CD8-positive, alpha-beta memory T cell (primary cell): ENCODE measurements at regions not wholly inside any gene's neighbourhood (a gene's known extent, or its start where the extent isn't known, plus 50 kb on each side); places are given as distances from the start of the nearest gene placed in this dataset.

Experiments used
- CTCF ChIA-PET: fragments of 350-600 bp; sonication (Branson Sonifier 250); formaldehyde crosslinking; loops from one replicate; lab custom pipeline; 2021; ENCODE audit warnings: antibody characterized with exemption; lab: Charles Lee
- POLR2A ChIA-PET: fragments of 350-600 bp; sonication (Branson Sonifier 250); formaldehyde crosslinking; loops from one replicate; lab custom pipeline; 2021; ENCODE audit warnings: antibody characterized with exemption; lab: Charles Lee
- DNase-seq, 5 donors: peaks; one replicate each; pipeline versions ENCODE4 v3.0.0 to v3.0.0-alpha.2; 2020 to 2022; ENCODE audit warnings: mixed read lengths in 1 of 5
- H3K27ac ChIP-seq: one replicate; pipeline ENCODE4 v1.7.0; 2013; ENCODE audit warnings: low read depth, mild to moderate bottlenecking, low read length, moderate library complexity
- H3K27me3 ChIP-seq: 2 replicates; pipeline ENCODE4 v1.7.0; 2013; ENCODE audit warnings: low read length, mild to moderate bottlenecking; ENCODE audit not compliant: insufficient read depth, poor library complexity, severe bottlenecking
- H3K36me3 ChIP-seq: 2 replicates; pipeline ENCODE4 v1.7.0; 2013; ENCODE audit warnings: mild to moderate bottlenecking, low read length, moderate library complexity; ENCODE audit not compliant: insufficient read depth
- H3K4me1 ChIP-seq: 2 replicates; pipeline ENCODE4 v1.7.0; 2013; ENCODE audit warnings: mild to moderate bottlenecking, low read length, moderate library complexity; ENCODE audit not compliant: insufficient read depth
- H3K4me3 ChIP-seq: 2 replicates; pipeline ENCODE4 v1.7.0; 2013; ENCODE audit warnings: mild to moderate bottlenecking, low read length
- H3K9me3 ChIP-seq: 2 replicates; pipeline ENCODE4 v1.7.0; 2013; ENCODE audit warnings: mild to moderate bottlenecking, low read length
- H3K27ac Mint-ChIP-seq, 8 donors: one replicate each; pipeline ENCODE4 v1.8.0; 2020 to 2021; ENCODE audit warnings: mixed read lengths in 8 of 8, mild to moderate bottlenecking in 6 of 8, inconsistent platforms in 3 of 8, moderate library complexity in 3 of 8
- H3K27me3 Mint-ChIP-seq, 2 donors: one replicate each; pipeline ENCODE4 v1.8.0; 2020 to 2021; ENCODE audit warnings: mixed read lengths in 2 of 2, mild to moderate bottlenecking in 1 of 2, moderate library complexity in 1 of 2
- H3K36me3 Mint-ChIP-seq, 3 donors: one replicate each; pipeline ENCODE4 v1.8.0; 2020 to 2021; ENCODE audit warnings: mixed read lengths in 3 of 3, inconsistent platforms in 1 of 3, mild to moderate bottlenecking in 1 of 3
- H3K4me1 Mint-ChIP-seq, 3 donors: one replicate each; pipeline ENCODE4 v1.8.0; 2020 to 2021; ENCODE audit warnings: mixed read lengths in 3 of 3, inconsistent platforms in 1 of 3, mild to moderate bottlenecking in 1 of 3
- H3K4me3 Mint-ChIP-seq, 7 donors: one replicate each; pipeline ENCODE4 v1.8.0; 2020 to 2021; ENCODE audit warnings: mixed read lengths in 7 of 7, mild to moderate bottlenecking in 6 of 7, moderate library complexity in 4 of 7, inconsistent platforms in 2 of 7
- H3K9me3 Mint-ChIP-seq, 5 donors: one replicate each; pipeline ENCODE4 v1.8.0; 2020 to 2022; ENCODE audit warnings: mixed read lengths in 5 of 5, mild to moderate bottlenecking in 3 of 5, moderate library complexity in 2 of 5, inconsistent platforms in 1 of 5

- Histone ChIP-seq H3K4me1 (no peaks in the 10 kb centered on the region), H3K9me3 (no peaks in the 10 kb centered on the region), H3K27me3 (no peaks in the 10 kb centered on the region), H3K27ac (no peak overlapping the region), H3K4me3 (no peak overlapping the region), H3K36me3 (no peaks in the 10 kb centered on the region)
- Mint-ChIP-seq H3K4me1 (no peaks in the 10 kb centered on the region), H3K27me3 (no peaks in the 10 kb centered on the region), H3K36me3 (no peaks in the 10 kb centered on the region), H3K27ac (no peak overlapping the region), H3K9me3 (no peaks in the 10 kb centered on the region), H3K4me3 (no peak overlapping the region)
- POLR2A ChIA-PET, result no interaction called here
- DNase-seq, result no peak
- CTCF ChIA-PET, result no interaction called here
Measured at GRCh38 chr1:214927796-214928195, 154.7 kb upstream of the KCNK2 start.

GRCh38 chr1:214928574-214928973, 154.0 kb upstream of the KCNK2 start:
- Histone ChIP-seq H3K4me3 (no peak overlapping the region), H3K9me3 (no peaks in the 10 kb centered on the region), H3K4me1 (no peaks in the 10 kb centered on the region), H3K27me3 (no peaks in the 10 kb centered on the region), H3K36me3 (no peaks in the 10 kb centered on the region), H3K27ac (no peak overlapping the region)
- no peak overlapping the region for H3K27ac Mint-ChIP-seq
- no peaks in the 10 kb centered on the region for H3K27me3 Mint-ChIP-seq
- no peak overlapping the region for H3K4me3 Mint-ChIP-seq
- DNase-seq, result no peak
- H3K4me1 Mint-ChIP-seq, result no peaks in the 10 kb centered on the region
- H3K36me3 Mint-ChIP-seq, result no peaks in the 10 kb centered on the region
- CTCF ChIA-PET, result no interaction called here
- POLR2A ChIA-PET, result no interaction called here
- no peaks in the 10 kb centered on the region for H3K9me3 Mint-ChIP-seq

GRCh38 chr1:214933375-214933774, 149.2 kb upstream of the KCNK2 start:
- no peaks in the 10 kb centered on the region for H3K27me3 Mint-ChIP-seq
- CTCF ChIA-PET, result no interaction called here

GRCh38 chr1:214934045-214934444, 148.5 kb upstream of the KCNK2 start:
- Mint-ChIP-seq H3K36me3 (no peaks in the 10 kb centered on the region), H3K9me3 (peaks cover 0 to 4% (median 0%) of the 10 kb centered on the region in 5 donors), H3K4me3 (no peak overlapping the region), H3K27me3 (no peaks in the 10 kb centered on the region), H3K27ac (no peak overlapping the region), H3K4me1 (no peaks in the 10 kb centered on the region)
- no peaks in the 10 kb centered on the region for H3K36me3 ChIP-seq
- H3K27ac ChIP-seq, result no peak overlapping the region
- CTCF ChIA-PET, result no interaction called here
- H3K4me3 ChIP-seq, result no peak overlapping the region
- no peaks in the 10 kb centered on the region for H3K27me3 ChIP-seq
- no peaks in the 10 kb centered on the region for H3K4me1 ChIP-seq
- POLR2A ChIA-PET, result no interaction called here
- H3K9me3 ChIP-seq, result no peaks in the 10 kb centered on the region
- no peak for DNase-seq

More at GRCh38 chr1:214933375-214933774, 149.2 kb upstream of the KCNK2 start:
- no peak overlapping the region for H3K27ac ChIP-seq
- no peaks in the 10 kb centered on the region for H3K36me3 ChIP-seq
- POLR2A ChIA-PET, result no interaction called here
- no peaks in the 10 kb centered on the region for H3K36me3 Mint-ChIP-seq
- H3K27me3 ChIP-seq, result no peaks in the 10 kb centered on the region
- H3K9me3 Mint-ChIP-seq, result peaks cover 0 to 4% (median 0%) of the 10 kb centered on the region in 5 donors
- no peaks in the 10 kb centered on the region for H3K4me1 ChIP-seq
- H3K4me1 Mint-ChIP-seq, result no peaks in the 10 kb centered on the region
- no peak for DNase-seq
- no peak overlapping the region for H3K27ac Mint-ChIP-seq
- H3K4me3 Mint-ChIP-seq, result no peak overlapping the region
- H3K4me3 ChIP-seq, result no peak overlapping the region
- H3K9me3 ChIP-seq, result no peaks in the 10 kb centered on the region

- DNase-seq, result no peak
- Mint-ChIP-seq H3K4me1 (no peaks in the 10 kb centered on the region), H3K9me3 (peaks cover 0 to 7% (median 0%) of the 10 kb centered on the region in 5 donors), H3K4me3 (no peak overlapping the region), H3K27me3 (no peaks in the 10 kb centered on the region), H3K27ac (no peak overlapping the region), H3K36me3 (no peaks in the 10 kb centered on the region)
- no peak overlapping the region for H3K4me3 ChIP-seq
- POLR2A ChIA-PET, result no interaction called here
- H3K9me3 ChIP-seq, result no peaks in the 10 kb centered on the region
- no peaks in the 10 kb centered on the region for H3K4me1 ChIP-seq
- CTCF ChIA-PET, result no interaction called here
- H3K27ac ChIP-seq, result no peak overlapping the region
- H3K27me3 ChIP-seq, result no peaks in the 10 kb centered on the region
- no peaks in the 10 kb centered on the region for H3K36me3 ChIP-seq
Measured at GRCh38 chr1:214935258-214935657, 147.3 kb upstream of the KCNK2 start.

GRCh38 chr1:214939180-214939579, 143.4 kb upstream of the KCNK2 start:
- no peak overlapping the region for H3K27ac ChIP-seq
- H3K27me3 ChIP-seq, result no peaks in the 10 kb centered on the region
- H3K4me3 ChIP-seq, result no peak overlapping the region
- H3K4me1 ChIP-seq, result no peaks in the 10 kb centered on the region
- H3K36me3 ChIP-seq, result no peaks in the 10 kb centered on the region
- no peaks in the 10 kb centered on the region for H3K27me3 Mint-ChIP-seq
- peaks cover 0 to 7% (median 0%) of the 10 kb centered on the region in 5 donors for H3K9me3 Mint-ChIP-seq
- H3K9me3 ChIP-seq, result no peaks in the 10 kb centered on the region
- CTCF ChIA-PET, result no interaction called here
- H3K4me3 Mint-ChIP-seq, result no peak overlapping the region
- POLR2A ChIA-PET, result no interaction called here
- no peak overlapping the region for H3K27ac Mint-ChIP-seq
- no peaks in the 10 kb centered on the region for H3K4me1 Mint-ChIP-seq
- DNase-seq, result no peak
- no peaks in the 10 kb centered on the region for H3K36me3 Mint-ChIP-seq

GRCh38 chr1:214941061-214941460, 141.5 kb upstream of the KCNK2 start:
- H3K36me3 Mint-ChIP-seq, result no peaks in the 10 kb centered on the region
- CTCF ChIA-PET, result no interaction called here

GRCh38 chr1:214943054-214943453, 139.5 kb upstream of the KCNK2 start:
- H3K27ac ChIP-seq, result no peak overlapping the region
- H3K4me1 ChIP-seq, result no peaks in the 10 kb centered on the region
- no peak for DNase-seq
- no peak overlapping the region for H3K4me3 Mint-ChIP-seq
- peaks cover 0 to 7% (median 2%) of the 10 kb centered on the region in 5 donors for H3K9me3 Mint-ChIP-seq
- no peaks in the 10 kb centered on the region for H3K27me3 Mint-ChIP-seq
- H3K27ac Mint-ChIP-seq, result no peak overlapping the region
- H3K4me3 ChIP-seq, result no peak overlapping the region
- H3K36me3 ChIP-seq, result no peaks in the 10 kb centered on the region
- no peaks in the 10 kb centered on the region for H3K9me3 ChIP-seq
- H3K36me3 Mint-ChIP-seq, result no peaks in the 10 kb centered on the region
- no peaks in the 10 kb centered on the region for H3K27me3 ChIP-seq
- CTCF ChIA-PET, result no interaction called here
- POLR2A ChIA-PET, result no interaction called here
- H3K4me1 Mint-ChIP-seq, result no peaks in the 10 kb centered on the region

More at GRCh38 chr1:214941061-214941460, 141.5 kb upstream of the KCNK2 start:
- POLR2A ChIA-PET, result no interaction called here
- no peak overlapping the region for H3K27ac ChIP-seq
- no peak for DNase-seq
- Mint-ChIP-seq H3K4me3 (no peak overlapping the region), H3K27ac (no peak overlapping the region), H3K4me1 (no peaks in the 10 kb centered on the region), H3K27me3 (no peaks in the 10 kb centered on the region), H3K9me3 (peaks cover 0 to 7% (median 0%) of the 10 kb centered on the region in 5 donors)
- H3K4me1 ChIP-seq, result no peaks in the 10 kb centered on the region
- no peaks in the 10 kb centered on the region for H3K36me3 ChIP-seq
- H3K4me3 ChIP-seq, result no peak overlapping the region
- no peaks in the 10 kb centered on the region for H3K9me3 ChIP-seq
- H3K27me3 ChIP-seq, result no peaks in the 10 kb centered on the region

GRCh38 chr1:214946615-214947014, 135.9 kb upstream of the KCNK2 start:
- Mint-ChIP-seq H3K4me3 (no peak overlapping the region), H3K36me3 (no peaks in the 10 kb centered on the region), H3K27me3 (no peaks in the 10 kb centered on the region), H3K27ac (no peak overlapping the region), H3K4me1 (no peaks in the 10 kb centered on the region), H3K9me3 (peaks cover 0 to 6% (median 2%) of the 10 kb centered on the region in 5 donors)
- no peak for DNase-seq
- ChIA-PET CTCF (no interaction called here), POLR2A (no interaction called here)
- H3K36me3 ChIP-seq, result no peaks in the 10 kb centered on the region
- no peaks in the 10 kb centered on the region for H3K4me1 ChIP-seq
- no peaks in the 10 kb centered on the region for H3K9me3 ChIP-seq
- H3K27me3 ChIP-seq, result no peaks in the 10 kb centered on the region
- H3K4me3 ChIP-seq, result no peak overlapping the region
- no peak overlapping the region for H3K27ac ChIP-seq
